HG03064 (cell line): ENCODE measurements at regions not wholly inside any gene's neighbourhood (a gene's known extent, or its start where the extent isn't known, plus 50 kb on each side); places are given as distances from the start of the nearest gene placed in this dataset.

Experiments used
- ATAC-seq: cut with Tn5 transposase; IDR thresholded peaks from one replicate; pipeline ENCODE4 v1.9.1; 2021; ENCODE audit warnings: low read depth; ENCODE audit not compliant: unreplicated experiment

DNA sequence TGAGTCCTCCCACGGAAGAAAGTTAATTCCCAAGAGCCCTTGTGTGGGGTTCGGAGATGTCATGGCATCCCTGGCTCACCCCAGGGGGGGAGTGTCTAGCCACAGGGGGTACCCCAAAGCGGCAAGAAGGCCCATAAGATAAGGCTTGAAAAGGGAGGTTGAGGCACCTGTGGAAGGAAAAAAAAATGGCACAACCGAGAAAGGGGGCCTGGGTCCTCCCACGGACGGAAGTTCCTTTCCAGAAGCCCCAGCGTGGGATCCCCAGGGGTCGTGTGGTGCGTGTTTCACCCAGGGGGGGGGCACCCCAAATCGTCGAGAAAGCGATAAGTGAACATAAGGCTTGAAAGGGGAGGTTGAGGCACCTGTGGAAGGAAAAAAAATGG, 266.7 kb downstream of the ALG10 start:
- ATAC-seq = no peak

DNA sequence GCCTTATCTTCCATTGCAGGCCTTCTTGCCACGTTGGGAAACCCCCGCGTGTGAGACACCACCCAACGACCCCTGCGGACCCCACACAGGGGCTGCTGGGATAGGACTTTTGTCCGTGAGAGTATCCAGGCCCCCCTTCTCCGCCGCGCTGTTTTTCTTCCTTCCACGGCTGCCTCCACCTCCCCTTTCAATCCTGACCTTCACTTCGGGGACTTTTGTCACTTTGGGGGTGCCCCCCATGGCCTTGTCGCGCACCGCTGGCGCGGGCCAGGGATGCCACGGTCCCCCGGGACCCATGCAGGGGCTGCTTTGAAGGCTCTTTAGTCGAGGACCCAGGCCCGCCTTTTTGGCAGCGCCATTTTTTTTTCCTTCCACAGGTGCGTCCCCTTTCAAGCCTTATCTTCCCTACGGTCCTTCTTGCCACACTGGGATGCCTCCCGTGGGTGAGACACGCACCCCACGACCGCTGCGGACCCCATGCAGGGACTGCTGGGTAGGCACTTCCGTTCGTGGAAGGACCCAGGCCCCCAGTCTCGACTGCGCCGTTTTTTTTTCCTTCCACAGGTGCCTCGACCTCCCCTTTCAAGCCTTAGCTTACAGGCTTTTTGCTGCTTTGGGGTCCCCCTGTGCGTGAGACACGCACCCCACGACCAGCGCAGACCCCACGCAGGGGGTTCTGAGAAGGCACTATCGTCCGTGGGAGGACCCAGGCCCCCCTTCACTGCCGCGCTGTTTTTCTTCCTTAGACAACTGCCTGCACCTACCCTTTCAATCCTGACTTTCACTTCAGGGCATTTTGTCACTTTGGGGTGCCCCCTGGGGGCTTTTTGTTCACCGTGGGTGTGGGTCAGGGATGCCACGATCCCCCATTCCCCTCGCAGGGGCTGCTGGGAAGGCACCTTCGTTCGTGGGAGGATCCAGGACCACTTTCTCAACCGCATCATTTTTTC, 267.4 kb downstream of the ALG10 start:
- no peak for ATAC-seq

DNA sequence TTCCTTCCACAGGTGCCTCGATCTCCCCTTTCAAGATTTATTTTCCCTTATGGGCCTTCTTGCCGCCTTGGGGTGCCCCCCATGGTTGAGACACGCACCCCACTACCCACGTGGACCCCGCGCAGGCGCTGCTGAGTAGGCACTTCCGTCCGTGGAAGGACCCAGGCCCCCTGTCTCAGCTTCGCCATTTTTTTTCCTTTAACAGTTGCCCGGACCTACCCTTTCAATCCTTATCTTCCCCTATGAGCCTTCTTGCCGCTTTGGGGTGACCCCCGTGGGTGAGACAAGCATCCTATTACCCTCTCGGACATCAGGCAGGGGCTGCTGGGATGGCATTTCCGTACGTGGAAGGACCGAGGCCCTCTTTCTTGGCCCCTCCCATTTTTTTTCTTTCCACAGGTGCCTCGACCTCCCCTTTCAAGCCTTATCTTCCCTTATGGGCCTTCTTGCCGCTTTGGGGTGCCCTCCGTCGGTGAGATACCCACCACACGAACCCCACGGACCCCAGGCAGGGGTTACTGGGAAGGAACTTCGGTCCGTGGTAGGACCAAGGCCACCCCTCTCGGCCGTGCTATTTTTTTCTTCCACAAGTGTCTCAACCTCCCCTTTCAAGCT, 268.2 kb downstream of the ALG10 start:
- ATAC-seq = no peak

GRCh38 chr12:34291001-34291400, 268.7 kb downstream of the ALG10 start:
- ATAC-seq = no peak

DNA sequence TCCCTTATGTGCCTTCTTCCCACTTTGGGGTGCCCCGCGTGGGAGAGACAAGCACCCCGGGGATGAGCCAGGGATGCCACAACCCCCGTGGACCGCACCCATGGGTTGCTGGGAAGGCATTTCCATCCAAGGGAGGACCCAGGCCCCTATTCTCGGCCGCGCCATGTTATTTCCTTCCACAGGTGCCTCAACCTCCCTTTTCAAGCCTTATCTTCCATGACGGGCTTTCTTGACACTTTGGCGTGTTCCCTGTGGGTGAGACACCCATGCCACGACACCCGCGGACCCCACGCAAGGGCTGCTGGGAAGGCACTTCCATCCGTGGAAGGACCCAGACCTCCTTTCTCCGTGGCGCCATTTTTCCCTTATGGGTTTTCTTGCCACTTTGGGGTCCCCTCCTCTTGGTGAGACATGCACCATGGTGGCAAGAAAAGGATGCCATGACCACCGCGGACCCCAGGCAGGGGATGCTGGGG, 269.2 kb downstream of the ALG10 start:
- ATAC-seq = no peak

GRCh38 chr12:34292736-34293625, 270.7 kb downstream of the ALG10 start:
- ATAC-seq = no peak

- ATAC-seq = no peak
Measured at GRCh38 chr12:34294137-34294536, 271.8 kb downstream of the ALG10 start.

DNA sequence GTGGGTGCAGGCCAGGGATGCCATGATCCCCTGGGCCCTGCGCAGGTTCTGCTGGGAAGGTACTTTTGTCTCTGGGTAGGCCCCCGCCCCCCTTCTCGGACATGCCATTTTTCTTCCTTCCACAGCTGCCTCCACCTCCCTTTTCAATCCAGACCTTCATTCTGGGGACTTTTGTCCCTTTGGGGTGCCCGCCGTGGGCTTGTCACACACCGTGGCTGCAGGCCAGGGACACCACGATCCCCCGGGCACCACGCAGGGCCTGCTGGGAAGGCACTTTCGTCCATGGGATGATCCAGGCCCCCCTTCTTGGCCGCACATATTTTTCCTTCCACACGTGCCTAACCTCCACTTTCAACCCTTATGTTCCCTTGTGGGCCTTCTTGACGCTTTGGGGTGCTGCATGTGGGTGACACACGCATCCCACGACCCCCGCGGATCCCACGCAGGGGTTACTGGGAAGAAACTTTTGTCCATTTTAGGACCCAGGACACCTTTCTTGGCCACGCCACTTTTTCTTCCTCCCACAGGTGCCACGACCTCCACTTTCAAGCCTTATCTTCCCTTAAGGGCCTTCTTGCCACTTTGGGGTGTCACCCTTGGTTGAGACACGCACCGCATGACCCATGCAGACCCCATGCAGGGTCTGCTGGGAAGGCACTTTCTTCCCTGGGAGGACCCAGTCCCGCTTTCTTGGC, 272.5 kb downstream of the ALG10 start:
- no peak for ATAC-seq

DNA sequence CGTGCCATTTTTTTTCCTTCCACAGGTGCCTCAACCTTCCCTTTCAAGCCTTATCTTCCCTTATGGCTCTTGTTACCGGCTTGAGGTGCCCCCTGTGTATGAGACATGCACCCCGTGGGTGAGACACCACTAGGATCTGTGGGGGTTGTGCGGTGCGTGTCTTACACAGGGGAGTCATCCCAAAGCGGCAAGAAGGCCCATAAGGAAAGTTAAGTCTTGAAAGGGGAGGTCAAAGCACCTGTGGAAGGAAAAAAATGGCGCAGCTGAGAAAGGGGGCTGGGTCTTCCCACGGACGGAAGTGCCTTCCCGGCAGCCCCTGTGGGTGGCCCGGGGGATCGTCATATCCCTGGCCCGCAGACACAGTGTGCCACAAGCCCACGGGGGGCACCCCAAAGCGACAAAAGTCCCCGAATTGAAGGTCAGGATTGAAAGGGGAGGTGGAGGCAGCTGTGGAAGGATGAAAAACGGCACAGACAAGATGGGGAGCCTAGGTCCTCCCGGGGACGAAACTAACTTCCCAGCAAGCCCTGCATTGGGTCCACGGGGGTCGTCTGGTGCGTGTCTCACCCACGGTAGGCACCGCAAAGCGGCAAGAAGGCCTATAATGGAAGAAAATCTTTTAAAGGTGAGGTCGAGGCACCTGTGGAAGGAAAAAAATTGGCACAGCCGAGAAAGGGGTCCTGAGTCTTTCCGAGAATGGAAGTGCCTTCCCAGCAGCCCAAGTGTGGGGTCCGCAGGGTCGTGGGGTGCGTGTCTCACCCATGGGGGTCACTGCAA, 273.3 kb downstream of the ALG10 start:
- no peak for ATAC-seq

- ATAC-seq = no peak
Measured at GRCh38 chr12:34296143-34297041, 274.1 kb downstream of the ALG10 start.

DNA sequence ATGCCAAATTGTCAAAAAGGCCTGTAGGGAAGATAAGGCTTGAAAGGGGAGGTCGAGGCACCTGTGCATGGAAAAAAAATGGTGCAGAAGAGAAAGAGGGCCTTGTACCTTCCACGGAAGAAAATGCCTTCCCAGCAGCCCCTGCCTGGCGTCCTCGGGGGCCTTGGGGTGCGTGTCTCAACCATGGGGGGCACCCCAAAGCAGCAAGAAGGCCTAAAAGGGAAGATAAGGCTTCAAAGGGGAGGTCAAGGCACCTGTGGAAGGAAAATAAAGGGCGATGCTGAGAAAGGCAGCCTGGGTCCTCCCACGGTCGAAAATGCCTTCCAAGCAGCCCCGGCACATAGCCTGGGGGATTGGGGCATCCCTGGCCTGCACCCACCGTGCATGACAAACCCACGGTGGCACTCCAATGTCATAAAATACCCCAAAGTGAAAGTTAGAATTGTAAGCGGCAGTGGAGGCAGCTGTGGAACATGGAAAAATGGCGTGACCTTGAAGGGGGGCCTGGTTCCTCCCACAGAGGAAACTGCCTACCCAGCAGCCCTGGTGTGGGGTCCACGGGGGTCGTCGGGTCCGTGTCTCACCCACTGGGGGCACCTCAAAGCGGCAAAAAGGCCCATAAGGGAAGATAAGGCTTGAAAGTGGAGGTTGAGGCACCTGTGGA, 275.0 kb downstream of the ALG10 start:
- ATAC-seq = no peak

GRCh38 chr12:34297790-34298164, 275.5 kb downstream of the ALG10 start:
- ATAC-seq = no peak

DNA sequence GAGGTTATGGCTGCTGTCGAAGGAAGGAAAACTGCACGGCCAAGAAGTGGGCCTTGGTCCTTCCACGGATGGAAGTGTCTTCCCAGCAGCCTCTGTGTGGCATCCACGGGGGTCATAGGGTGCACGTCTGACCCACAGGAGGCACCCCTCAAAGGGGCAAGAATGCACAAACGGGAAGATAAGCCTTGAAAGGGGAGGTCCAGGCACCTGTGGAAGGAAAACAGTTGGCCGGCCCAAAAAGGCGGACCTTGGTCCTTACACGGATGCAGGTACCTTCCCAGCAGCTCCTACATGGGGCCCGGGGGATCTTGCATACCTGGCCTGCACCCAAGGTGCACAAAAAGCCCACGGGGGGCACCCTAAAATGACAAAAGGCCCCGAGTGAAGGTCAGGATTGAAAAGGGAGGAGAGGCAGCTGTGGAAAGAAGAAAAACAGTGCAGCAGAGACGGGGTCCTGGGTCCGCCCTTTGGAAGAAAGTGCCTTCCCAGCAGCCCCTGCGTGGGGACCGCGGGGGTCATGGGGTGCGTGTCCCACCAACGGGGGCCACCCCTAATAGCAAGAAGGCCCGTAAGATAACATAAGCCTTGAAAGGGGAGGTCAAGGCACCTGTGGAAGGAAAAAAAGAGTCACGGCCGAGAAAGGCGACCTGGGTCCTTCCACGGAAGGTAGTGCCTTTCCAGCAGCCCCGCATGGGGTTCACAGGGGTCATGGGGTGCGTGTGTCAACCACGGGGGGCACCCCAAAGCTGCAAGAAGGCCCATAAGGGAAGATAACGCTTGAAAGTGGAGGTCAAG, 276.1 kb downstream of the ALG10 start:
- ATAC-seq = no peak

- ATAC-seq = no peak
Measured at GRCh38 chr12:34298971-34299801, 276.9 kb downstream of the ALG10 start.

- no peak for ATAC-seq
Measured at GRCh38 chr12:34299802-34300193, 277.5 kb downstream of the ALG10 start.
